WTC11 (cell line): ENCODE measurements at regions not wholly inside any gene's neighbourhood (a gene's known extent, or its start where the extent isn't known, plus 50 kb on each side); places are given as distances from the start of the nearest gene placed in this dataset.
"Not testable (repeated sequence)": the region's sequence is repeated elsewhere in the genome, so short reads cannot be mapped to it uniquely, and the experiment has no call there.

Experiments used
- ATAC-seq: fragments of 200-7000 bp; cut with Tn5 transposase; 2 replicates; pipeline ENCODE4 v1.10.0; 2021; ENCODE audit warnings: mild to moderate bottlenecking, moderate library complexity
- CTCF ChIA-PET: fragments of 300-600 bp; sonication (Branson Sonifier 250); formaldehyde crosslinking; loops from one replicate; lab custom pipeline; 2021; ENCODE audit warnings: antibody characterized with exemption; lab: Charles Lee
- POLR2A ChIA-PET: fragments of 350-600 bp; sonication (Branson Sonifier 250); formaldehyde crosslinking; loops from one replicate; lab custom pipeline; 2021; ENCODE audit warnings: antibody characterized with exemption; lab: Charles Lee
- DNase-seq: peaks from one replicate; pipeline ENCODE4 v3.0.0; 2021; ENCODE audit warnings: low spot score
- H3K27ac Mint-ChIP-seq: 2 replicates; pipeline ENCODE4 v1.8.0; 2021; ENCODE audit warnings: mixed read lengths
- H3K27me3 Mint-ChIP-seq: 2 replicates; pipeline ENCODE4 v1.8.0; 2021; ENCODE audit warnings: low read depth, mild to moderate bottlenecking, moderate library complexity, mixed read lengths
- H3K36me3 Mint-ChIP-seq: 2 replicates; pipeline ENCODE4 v1.8.0; 2021; ENCODE audit warnings: mixed read lengths
- H3K4me1 Mint-ChIP-seq: 2 replicates; pipeline ENCODE4 v1.8.0; 2022; ENCODE audit warnings: mixed read lengths
- H3K4me3 Mint-ChIP-seq: 2 replicates; pipeline ENCODE4 v1.8.0; 2021; ENCODE audit warnings: mild to moderate bottlenecking, moderate library complexity, mixed read lengths
- H3K9me3 Mint-ChIP-seq: 2 replicates; pipeline ENCODE4 v1.8.0; 2021; ENCODE audit warnings: mixed read lengths
- CBFB ChIP-seq: sonication (generic); formaldehyde crosslinking; IDR thresholded peaks from 2 replicates; pipeline ENCODE4 v1.8.1; 2022; ENCODE audit warnings: mild to moderate bottlenecking, low read depth, missing genetic modification reagents
- CREB1 ChIP-seq: sonication (generic); formaldehyde crosslinking; IDR thresholded peaks from 2 replicates; pipeline ENCODE4 v1.8.0; 2023; ENCODE audit warnings: mild to moderate bottlenecking, missing genetic modification reagents
- ELF4 ChIP-seq: sonication (generic); formaldehyde crosslinking; IDR thresholded peaks from 2 replicates; pipeline ENCODE4 v1.8.1; 2022; ENCODE audit warnings: low read depth, mild to moderate bottlenecking, moderate library complexity, missing genetic modification reagents
- ESRRA ChIP-seq: sonication (generic); formaldehyde crosslinking; IDR thresholded peaks from 2 replicates; pipeline ENCODE4 v1.8.1; 2022; ENCODE audit warnings: mild to moderate bottlenecking, missing genetic modification reagents, borderline replicate concordance
- JUN ChIP-seq: sonication (generic); formaldehyde crosslinking; IDR thresholded peaks from 2 replicates; pipeline ENCODE4 v1.8.0; 2023; ENCODE audit warnings: mild to moderate bottlenecking, missing genetic modification reagents
- MYBL2 ChIP-seq: sonication (generic); formaldehyde crosslinking; IDR thresholded peaks from 2 replicates; pipeline ENCODE4 v1.8.1; 2023; ENCODE audit warnings: mild to moderate bottlenecking, moderate library complexity, missing genetic modification reagents
- NFATC4 ChIP-seq: fragments of 250-450 bp; sonication (Bioruptor Pico); IDR thresholded peaks from 2 replicates; pipeline ENCODE4 v1.9.0; 2021; ENCODE audit warnings: mild to moderate bottlenecking
- SMAD3 ChIP-seq: sonication (generic); formaldehyde crosslinking; IDR thresholded peaks from 2 replicates; pipeline ENCODE4 v1.8.0; 2022; ENCODE audit warnings: missing genetic modification reagents, mild to moderate bottlenecking, borderline replicate concordance
- SP1 ChIP-seq: sonication (generic); formaldehyde crosslinking; conservative IDR thresholded peaks from 2 replicates; pipeline ENCODE4 v1.8.1; 2022; ENCODE audit warnings: missing genetic modification reagents
- ZNF416 ChIP-seq: fragments of 250-450 bp; sonication (Bioruptor Pico); IDR thresholded peaks from 2 replicates; pipeline ENCODE4 v1.9.0; 2021; ENCODE audit warnings: mild to moderate bottlenecking, inconsistent platforms
- ZNF671 ChIP-seq: fragments of 250-450 bp; sonication (Bioruptor Pico); IDR thresholded peaks from 2 replicates; pipeline ENCODE4 v1.8.0; 2021; ENCODE audit warnings: mild to moderate bottlenecking
- TF ChIP-seq, protein P1 (sequence below): sonication (generic); formaldehyde crosslinking; conservative IDR thresholded peaks from 2 replicates; pipeline ENCODE4 v1.8.1; 2022; ENCODE audit warnings: mild to moderate bottlenecking, missing genetic modification reagents
- TF ChIP-seq, protein P2 (sequence below): sonication (generic); formaldehyde crosslinking; IDR thresholded peaks from 2 replicates; pipeline ENCODE4 v1.8.0; 2023; ENCODE audit warnings: missing genetic modification reagents, mild to moderate bottlenecking, borderline replicate concordance
- TF ChIP-seq, protein P3 (sequence below): sonication (generic); formaldehyde crosslinking; IDR thresholded peaks from 2 replicates; pipeline ENCODE4 v1.8.1; 2023; ENCODE audit warnings: mild to moderate bottlenecking, missing genetic modification reagents, moderate library complexity
- TF ChIP-seq, protein P4 (sequence below): sonication (generic); formaldehyde crosslinking; IDR thresholded peaks from 2 replicates; pipeline ENCODE4 v1.8.1; 2022; ENCODE audit warnings: low read depth, mild to moderate bottlenecking, moderate library complexity, missing genetic modification reagents, borderline replicate concordance
- TF ChIP-seq, protein P5 (sequence below): sonication (generic); formaldehyde crosslinking; IDR thresholded peaks from 2 replicates; pipeline ENCODE4 v1.8.1; 2022; ENCODE audit warnings: mild to moderate bottlenecking, missing genetic modification reagents, moderate library complexity, borderline replicate concordance

DNA sequence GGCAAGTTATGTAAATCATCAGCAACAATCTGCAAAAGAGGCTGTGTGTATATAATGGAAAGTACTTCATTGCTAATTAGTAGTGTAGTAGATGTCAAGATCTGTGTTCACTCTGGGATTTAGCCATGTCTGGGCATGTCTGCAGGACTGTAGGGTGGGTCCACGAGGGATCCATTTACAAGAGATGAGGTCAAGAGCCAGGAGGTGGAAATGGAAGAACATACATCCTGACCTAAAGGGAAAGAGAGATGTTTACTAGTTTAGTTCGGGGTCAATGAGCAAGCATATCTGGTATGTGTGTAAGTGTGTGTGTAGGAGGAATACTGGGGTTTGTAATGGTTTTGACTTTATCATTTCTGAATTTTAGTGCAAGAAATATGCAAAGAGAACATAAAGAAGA, 171.5 kb upstream of the NANOGP8 start (continued):
- TF ChIP-seq, protein P1, sequence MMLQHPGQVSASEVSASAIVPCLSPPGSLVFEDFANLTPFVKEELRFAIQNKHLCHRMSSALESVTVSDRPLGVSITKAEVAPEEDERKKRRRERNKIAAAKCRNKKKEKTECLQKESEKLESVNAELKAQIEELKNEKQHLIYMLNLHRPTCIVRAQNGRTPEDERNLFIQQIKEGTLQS (CRISPR knock-in tag), result no peak
- TF ChIP-seq, protein P2, sequence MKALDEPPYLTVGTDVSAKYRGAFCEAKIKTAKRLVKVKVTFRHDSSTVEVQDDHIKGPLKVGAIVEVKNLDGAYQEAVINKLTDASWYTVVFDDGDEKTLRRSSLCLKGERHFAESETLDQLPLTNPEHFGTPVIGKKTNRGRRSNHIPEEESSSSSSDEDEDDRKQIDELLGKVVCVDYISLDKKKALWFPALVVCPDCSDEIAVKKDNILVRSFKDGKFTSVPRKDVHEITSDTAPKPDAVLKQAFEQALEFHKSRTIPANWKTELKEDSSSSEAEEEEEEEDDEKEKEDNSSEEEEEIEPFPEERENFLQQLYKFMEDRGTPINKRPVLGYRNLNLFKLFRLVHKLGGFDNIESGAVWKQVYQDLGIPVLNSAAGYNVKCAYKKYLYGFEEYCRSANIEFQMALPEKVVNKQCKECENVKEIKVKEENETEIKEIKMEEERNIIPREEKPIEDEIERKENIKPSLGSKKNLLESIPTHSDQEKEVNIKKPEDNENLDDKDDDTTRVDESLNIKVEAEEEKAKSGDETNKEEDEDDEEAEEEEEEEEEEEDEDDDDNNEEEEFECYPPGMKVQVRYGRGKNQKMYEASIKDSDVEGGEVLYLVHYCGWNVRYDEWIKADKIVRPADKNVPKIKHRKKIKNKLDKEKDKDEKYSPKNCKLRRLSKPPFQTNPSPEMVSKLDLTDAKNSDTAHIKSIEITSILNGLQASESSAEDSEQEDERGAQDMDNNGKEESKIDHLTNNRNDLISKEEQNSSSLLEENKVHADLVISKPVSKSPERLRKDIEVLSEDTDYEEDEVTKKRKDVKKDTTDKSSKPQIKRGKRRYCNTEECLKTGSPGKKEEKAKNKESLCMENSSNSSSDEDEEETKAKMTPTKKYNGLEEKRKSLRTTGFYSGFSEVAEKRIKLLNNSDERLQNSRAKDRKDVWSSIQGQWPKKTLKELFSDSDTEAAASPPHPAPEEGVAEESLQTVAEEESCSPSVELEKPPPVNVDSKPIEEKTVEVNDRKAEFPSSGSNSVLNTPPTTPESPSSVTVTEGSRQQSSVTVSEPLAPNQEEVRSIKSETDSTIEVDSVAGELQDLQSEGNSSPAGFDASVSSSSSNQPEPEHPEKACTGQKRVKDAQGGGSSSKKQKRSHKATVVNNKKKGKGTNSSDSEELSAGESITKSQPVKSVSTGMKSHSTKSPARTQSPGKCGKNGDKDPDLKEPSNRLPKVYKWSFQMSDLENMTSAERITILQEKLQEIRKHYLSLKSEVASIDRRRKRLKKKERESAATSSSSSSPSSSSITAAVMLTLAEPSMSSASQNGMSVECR, result no peak
- TF ChIP-seq, protein P3, sequence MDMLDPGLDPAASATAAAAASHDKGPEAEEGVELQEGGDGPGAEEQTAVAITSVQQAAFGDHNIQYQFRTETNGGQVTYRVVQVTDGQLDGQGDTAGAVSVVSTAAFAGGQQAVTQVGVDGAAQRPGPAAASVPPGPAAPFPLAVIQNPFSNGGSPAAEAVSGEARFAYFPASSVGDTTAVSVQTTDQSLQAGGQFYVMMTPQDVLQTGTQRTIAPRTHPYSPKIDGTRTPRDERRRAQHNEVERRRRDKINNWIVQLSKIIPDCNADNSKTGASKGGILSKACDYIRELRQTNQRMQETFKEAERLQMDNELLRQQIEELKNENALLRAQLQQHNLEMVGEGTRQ (CRISPR knock-in tag), result no peak
- no peak for TF ChIP-seq ESRRA (CRISPR knock-in tag)

DNA sequence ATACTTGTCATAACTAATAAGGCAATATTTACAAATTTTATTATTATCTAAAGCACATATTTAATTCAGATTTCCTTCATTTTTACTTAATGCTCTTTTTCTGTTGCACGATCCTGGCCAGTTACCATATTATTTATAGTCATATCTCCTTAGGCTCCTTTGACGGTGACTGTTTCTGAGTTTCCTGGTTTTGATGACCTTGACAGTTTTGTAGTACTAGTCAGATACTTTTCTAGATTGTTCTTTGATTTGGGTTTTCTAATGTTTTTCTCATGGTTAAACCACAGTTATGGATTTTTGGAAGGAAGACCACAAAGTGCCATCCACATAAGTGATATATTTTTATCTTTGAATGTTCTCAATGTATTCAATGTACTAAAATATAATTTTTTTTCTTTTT, 171.0 kb upstream of the NANOGP8 start:
- H3K4me1 Mint-ChIP-seq, result peaks cover 77% of the 10 kb centered on the region
- no peak for TF ChIP-seq SP1 (CRISPR knock-in tag)
- TF ChIP-seq ELF4, result no peak
- TF ChIP-seq SMAD3 (CRISPR knock-in tag), result no peak
- TF ChIP-seq, protein P4, sequence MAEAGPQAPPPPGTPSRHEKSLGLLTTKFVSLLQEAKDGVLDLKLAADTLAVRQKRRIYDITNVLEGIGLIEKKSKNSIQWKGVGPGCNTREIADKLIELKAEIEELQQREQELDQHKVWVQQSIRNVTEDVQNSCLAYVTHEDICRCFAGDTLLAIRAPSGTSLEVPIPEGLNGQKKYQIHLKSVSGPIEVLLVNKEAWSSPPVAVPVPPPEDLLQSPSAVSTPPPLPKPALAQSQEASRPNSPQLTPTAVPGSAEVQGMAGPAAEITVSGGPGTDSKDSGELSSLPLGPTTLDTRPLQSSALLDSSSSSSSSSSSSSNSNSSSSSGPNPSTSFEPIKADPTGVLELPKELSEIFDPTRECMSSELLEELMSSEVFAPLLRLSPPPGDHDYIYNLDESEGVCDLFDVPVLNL (CRISPR knock-in tag), result no peak
- TF ChIP-seq CBFB (CRISPR knock-in tag), result no peak
- TF ChIP-seq NFATC4 (CRISPR knock-in tag), result no peak
- TF ChIP-seq ZNF416 (CRISPR knock-in tag), result no peak
- TF ChIP-seq CREB1 (CRISPR knock-in tag), result no peak
- TF ChIP-seq, protein P5, sequence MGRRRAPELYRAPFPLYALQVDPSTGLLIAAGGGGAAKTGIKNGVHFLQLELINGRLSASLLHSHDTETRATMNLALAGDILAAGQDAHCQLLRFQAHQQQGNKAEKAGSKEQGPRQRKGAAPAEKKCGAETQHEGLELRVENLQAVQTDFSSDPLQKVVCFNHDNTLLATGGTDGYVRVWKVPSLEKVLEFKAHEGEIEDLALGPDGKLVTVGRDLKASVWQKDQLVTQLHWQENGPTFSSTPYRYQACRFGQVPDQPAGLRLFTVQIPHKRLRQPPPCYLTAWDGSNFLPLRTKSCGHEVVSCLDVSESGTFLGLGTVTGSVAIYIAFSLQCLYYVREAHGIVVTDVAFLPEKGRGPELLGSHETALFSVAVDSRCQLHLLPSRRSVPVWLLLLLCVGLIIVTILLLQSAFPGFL, result no peak
- no peak for TF ChIP-seq MYBL2 (CRISPR knock-in tag)
- TF ChIP-seq ZNF671 (CRISPR knock-in tag), result no peak
- no peak for TF ChIP-seq JUN (CRISPR knock-in tag)
- TF ChIP-seq, all 79 proteins: peak for 0
- Mint-ChIP-seq H3K36me3 (0 out of 2 replicates have a peak, but pooled peaks cover 1% of the 10 kb centered on the region), H3K27me3 (no peaks in the 10 kb centered on the region), H3K27ac (peak overlapping the region; percentile 78), H3K4me3 (no peak overlapping the region), H3K9me3 (peaks cover 1% of the 10 kb centered on the region)
- POLR2A ChIA-PET, result no interaction called here
- CTCF ChIA-PET, result no interaction called here
- ATAC-seq (no peak), DNase-seq (no peak)

DNA sequence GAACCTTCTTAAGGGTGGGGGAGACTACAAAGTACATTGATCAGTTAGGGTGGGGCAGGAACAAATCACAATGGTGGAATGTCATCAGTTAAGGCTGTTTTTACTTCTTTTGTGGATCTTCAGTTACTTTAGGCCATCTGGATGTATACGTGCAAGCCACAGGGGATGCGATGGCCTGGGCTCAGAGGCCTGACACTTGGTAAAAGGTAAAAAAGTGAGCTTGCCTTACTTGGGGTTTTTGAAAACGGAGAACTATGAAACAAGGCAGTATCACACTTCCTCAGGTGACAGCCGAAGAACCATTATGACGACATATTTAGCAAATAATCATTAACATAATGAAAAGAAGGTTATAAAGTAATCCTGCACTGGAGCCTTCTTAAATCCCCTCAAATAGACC, 169.8 kb upstream of the NANOGP8 start:
- peak; percentile 18 for DNase-seq
- H3K4me1 Mint-ChIP-seq, result peaks cover 72% of the 10 kb centered on the region
- H3K36me3 Mint-ChIP-seq, H3K27me3 Mint-ChIP-seq, H3K9me3 Mint-ChIP-seq, ATAC-seq: not testable (repeated sequence)
- peak overlapping the region; percentile 98 for H3K27ac Mint-ChIP-seq
- POLR2A ChIA-PET, result interaction anchor here (0.6 kb wide), 1 partner anchor 203 kb away, joined by 4 read pairs; no protein-coding TSS in a partner anchor
- H3K4me3 Mint-ChIP-seq, result 0 out of 2 replicates have a peak overlapping the region, but pooled peaks have one; percentile 5
- CTCF ChIA-PET, result interaction anchor here (0.5 to 1.8 kb wide), 3 partner anchors 10 to 334 kb away, joined by 3 to 6 read pairs (median 6); no protein-coding TSS in a partner anchor
